ENCODE measurements at regions not wholly inside any gene's neighbourhood (a gene's known extent, or its start where the extent isn't known, plus 50 kb on each side); places are given as distances from the start of the nearest gene placed in this dataset.

GRCh38 chr13:104796581-104796980 lies 1730.4 kb upstream of the SLC10A2 start:
- Histone ChIP-seq H3K4me3 (no peak overlapping the region), H3K27me3 (no peaks in the 10 kb centered on the region), H3K4me1 (no peaks in the 10 kb centered on the region), H3K27ac (no peak overlapping the region), H3K9me3 (no peaks in the 10 kb centered on the region), H3K4me2 (no peak overlapping the region), H4K20me1 (no peaks in the 10 kb centered on the region), H3K9ac (no peak overlapping the region), H3K36me3 (no peaks in the 10 kb centered on the region)
- TF ChIP-seq Cebpa-rat (IDR thresholded peaks at IDR 0.05), result no peak

DNA sequence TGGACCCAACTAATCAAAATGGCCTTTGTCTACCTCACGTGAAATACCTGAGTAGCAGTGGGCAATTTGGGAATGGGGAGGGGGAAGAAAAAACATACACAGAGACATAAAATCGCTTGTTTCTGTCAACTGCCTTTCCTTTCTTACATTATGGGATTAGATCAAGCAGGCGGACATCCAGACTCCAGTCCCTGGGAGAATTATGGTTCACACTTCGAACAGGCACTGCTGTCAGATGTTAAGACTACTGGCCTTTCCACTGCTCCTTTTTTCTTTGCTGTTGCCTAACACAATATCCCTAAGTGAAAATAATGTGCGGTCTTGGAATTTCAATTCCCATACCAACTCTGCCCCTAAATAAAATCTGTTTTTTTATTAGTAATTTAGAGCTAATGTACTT lies 1719.7 kb upstream of the SLC10A2 start:
- H4K20me1 ChIP-seq, result no peaks in the 10 kb centered on the region
- H3K36me3 ChIP-seq, result no peaks in the 10 kb centered on the region
- TF ChIP-seq Cebpa-rat (IDR thresholded peaks at IDR 0.05), result no peak
- H3K4me3 ChIP-seq, result no peak overlapping the region
- H3K4me1 ChIP-seq, result no peaks in the 10 kb centered on the region
- no peak overlapping the region for H3K27ac ChIP-seq
- H3K9ac ChIP-seq, result no peak overlapping the region
- no peak overlapping the region for H3K4me2 ChIP-seq
- peaks cover 7% of the 10 kb centered on the region for H3K9me3 ChIP-seq
- H3K27me3 ChIP-seq, result no peaks in the 10 kb centered on the region

- H3K4me2 ChIP-seq, result no peak overlapping the region
- no peaks in the 10 kb centered on the region for H4K20me1 ChIP-seq
- peaks cover 10% of the 10 kb centered on the region for H3K9me3 ChIP-seq
- no peak for TF ChIP-seq Cebpa-rat (IDR thresholded peaks at IDR 0.05)
- H3K4me3 ChIP-seq, result no peak overlapping the region
- no peaks in the 10 kb centered on the region for H3K27me3 ChIP-seq
- H3K27ac ChIP-seq, result no peak overlapping the region
- H3K4me1 ChIP-seq, result no peaks in the 10 kb centered on the region
- H3K9ac ChIP-seq, result no peak overlapping the region
- no peaks in the 10 kb centered on the region for H3K36me3 ChIP-seq
These were observed 1718.7 kb upstream of the SLC10A2 start for GRCh38 chr13:104784891-104785290.

GRCh38 chr13:104782741-104783140 lies 1716.5 kb upstream of the SLC10A2 start:
- no peaks in the 10 kb centered on the region for H4K20me1 ChIP-seq
- H3K36me3 ChIP-seq, result no peaks in the 10 kb centered on the region
- no peaks in the 10 kb centered on the region for H3K4me1 ChIP-seq
- no peak overlapping the region for H3K4me2 ChIP-seq
- no peak overlapping the region for H3K27ac ChIP-seq
- H3K27me3 ChIP-seq, result no peaks in the 10 kb centered on the region
- H3K9me3 ChIP-seq, result peaks cover 10% of the 10 kb centered on the region
- TF ChIP-seq Cebpa-rat (IDR thresholded peaks at IDR 0.05), result no peak
- H3K4me3 ChIP-seq, result no peak overlapping the region
- no peak overlapping the region for H3K9ac ChIP-seq

GRCh38 chr13:104779311-104779993 lies 1713.2 kb upstream of the SLC10A2 start:
- no peak for TF ChIP-seq Cebpa-rat (IDR thresholded peaks at IDR 0.05)
- no peaks in the 10 kb centered on the region for H3K27me3 ChIP-seq
- H4K20me1 ChIP-seq, result no peaks in the 10 kb centered on the region
- H3K27ac ChIP-seq, result no peak overlapping the region
- no peaks in the 10 kb centered on the region for H3K36me3 ChIP-seq
- no peak overlapping the region for H3K9ac ChIP-seq
- no peaks in the 10 kb centered on the region for H3K4me1 ChIP-seq
- no peak overlapping the region for H3K4me3 ChIP-seq
- peaks cover 10% of the 10 kb centered on the region for H3K9me3 ChIP-seq
- H3K4me2 ChIP-seq, result no peak overlapping the region

- Histone ChIP-seq H3K9me3 (no peaks in the 10 kb centered on the region), H3K27me3 (no peaks in the 10 kb centered on the region), H3K36me3 (no peaks in the 10 kb centered on the region), H3K27ac (no peak overlapping the region), H3K4me3 (no peak overlapping the region), H3K4me2 (no peak overlapping the region), H4K20me1 (no peaks in the 10 kb centered on the region), H3K4me1 (no peaks in the 10 kb centered on the region), H3K9ac (no peak overlapping the region)
- no peak for TF ChIP-seq Cebpa-rat (IDR thresholded peaks at IDR 0.05)
These were observed 1707.6 kb upstream of the SLC10A2 start for GRCh38 chr13:104773775-104774174.

DNA sequence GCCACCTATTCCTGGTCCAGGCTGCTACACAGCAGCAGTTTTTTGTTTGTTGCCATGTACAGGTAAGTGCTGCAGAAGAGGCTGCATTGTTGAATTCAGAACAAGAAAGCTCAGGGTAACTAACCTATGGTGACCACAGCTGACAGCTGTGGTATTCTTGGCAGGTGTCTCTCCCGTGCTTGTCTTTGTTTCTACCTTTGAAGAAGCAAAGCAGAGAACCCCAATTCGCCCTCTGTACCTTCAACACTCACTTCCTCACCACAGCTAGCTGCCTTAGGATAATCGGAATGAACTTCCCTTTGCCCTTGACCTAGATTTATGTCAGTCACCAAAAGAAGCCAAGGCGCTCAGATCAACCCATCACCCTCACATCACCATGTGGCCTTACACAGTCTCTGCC lies 1703.3 kb upstream of the SLC10A2 start:
- no peak for TF ChIP-seq Cebpa-rat (IDR thresholded peaks at IDR 0.05)
- H3K27ac ChIP-seq, result no peak overlapping the region
- no peaks in the 10 kb centered on the region for H3K4me1 ChIP-seq
- H3K27me3 ChIP-seq, result no peaks in the 10 kb centered on the region
- no peaks in the 10 kb centered on the region for H3K9me3 ChIP-seq
- H3K9ac ChIP-seq, result no peak overlapping the region
- H3K4me2 ChIP-seq, result no peak overlapping the region
- no peaks in the 10 kb centered on the region for H4K20me1 ChIP-seq
- H3K36me3 ChIP-seq, result no peaks in the 10 kb centered on the region
- no peak overlapping the region for H3K4me3 ChIP-seq

GRCh38 chr13:104766319-104766718 lies 1700.1 kb upstream of the SLC10A2 start:
- H3K4me2 ChIP-seq, result no peak overlapping the region
- no peaks in the 10 kb centered on the region for H3K27me3 ChIP-seq
- H3K9ac ChIP-seq, result no peak overlapping the region
- H4K20me1 ChIP-seq, result no peaks in the 10 kb centered on the region
- no peak for TF ChIP-seq Cebpa-rat (IDR thresholded peaks at IDR 0.05)
- no peaks in the 10 kb centered on the region for H3K4me1 ChIP-seq
- H3K36me3 ChIP-seq, result no peaks in the 10 kb centered on the region
- no peak overlapping the region for H3K27ac ChIP-seq
- no peaks in the 10 kb centered on the region for H3K9me3 ChIP-seq
- H3K4me3 ChIP-seq, result no peak overlapping the region

GRCh38 chr13:104764600-104764999 lies 1698.4 kb upstream of the SLC10A2 start:
- no peak overlapping the region for H3K27ac ChIP-seq
- no peak overlapping the region for H3K9ac ChIP-seq
- no peaks in the 10 kb centered on the region for H3K36me3 ChIP-seq
- no peaks in the 10 kb centered on the region for H3K9me3 ChIP-seq
- no peaks in the 10 kb centered on the region for H4K20me1 ChIP-seq
- H3K4me1 ChIP-seq, result no peaks in the 10 kb centered on the region
- H3K4me3 ChIP-seq, result no peak overlapping the region
- no peak overlapping the region for H3K4me2 ChIP-seq
- TF ChIP-seq Cebpa-rat (IDR thresholded peaks at IDR 0.05), result no peak
- no peaks in the 10 kb centered on the region for H3K27me3 ChIP-seq

- Histone ChIP-seq H3K4me3 (no peak overlapping the region), H3K9me3 (no peaks in the 10 kb centered on the region), H3K27me3 (no peaks in the 10 kb centered on the region), H3K4me2 (no peak overlapping the region), H3K4me1 (no peaks in the 10 kb centered on the region), H3K27ac (no peak overlapping the region), H4K20me1 (no peaks in the 10 kb centered on the region), H3K36me3 (no peaks in the 10 kb centered on the region), H3K9ac (no peak overlapping the region)
- peak; percentile 11; the same call in 1 of the 2 replicates for TF ChIP-seq Cebpa-rat (IDR thresholded peaks at IDR 0.05)
These were observed 1692.9 kb upstream of the SLC10A2 start for GRCh38 chr13:104759069-104759468.

- Histone ChIP-seq H3K4me3 (no peak overlapping the region), H3K4me1 (no peaks in the 10 kb centered on the region)
- no peak for TF ChIP-seq Cebpa-rat (IDR thresholded peaks at IDR 0.05)
These were observed 1691.5 kb upstream of the SLC10A2 start for GRCh38 chr13:104757712-104758111.

More at GRCh38 chr13:104757712-104758111, 1691.5 kb upstream of the SLC10A2 start:
- Histone ChIP-seq H3K9me3 (no peaks in the 10 kb centered on the region), H4K20me1 (no peaks in the 10 kb centered on the region), H3K27ac (no peak overlapping the region), H3K4me2 (no peak overlapping the region), H3K9ac (no peak overlapping the region), H3K36me3 (no peaks in the 10 kb centered on the region), H3K27me3 (no peaks in the 10 kb centered on the region)
